Panc1 (cell line): ENCODE measurements at regions not wholly inside any gene's neighbourhood (a gene's known extent, or its start where the extent isn't known, plus 50 kb on each side); places are given as distances from the start of the nearest gene placed in this dataset.

Experiments used
- ATAC-seq: fragments of 200-7000 bp; cut with Tn5 transposase; 2 replicates; pipeline ENCODE4 v1.9.1; 2020; ENCODE audit warnings: mild to moderate bottlenecking, moderate library complexity
- BruUV-seq: library from RNA; stranded (reverse); fragments of 400-500 nt; replicated peaks from 2 replicates; lab custom pipeline; 2021; lab: Mats Ljungman, UMichigan
- CTCF ChIA-PET: fragments of 300-600 bp; sonication (Branson Sonifier 250); formaldehyde crosslinking; loops from one replicate; lab custom pipeline; 2022; ENCODE audit warnings: antibody characterized with exemption; lab: Charles Lee
- POLR2A ChIA-PET: fragments of 300-600 bp; sonication (Branson Sonifier 250); formaldehyde crosslinking; loops from one replicate; lab custom pipeline; 2022; ENCODE audit warnings: antibody characterized with exemption; lab: Charles Lee
- DNase-seq: peaks from one replicate; pipeline ENCODE4 v3.0.0-alpha.2; 2010; ENCODE audit warnings: low read depth, low spot score
- H3K27ac ChIP-seq: 2 replicates; pipeline ENCODE4 v1.5.1; 2011; ENCODE audit warnings: mild to moderate bottlenecking, low read length, inconsistent platforms
- H3K27me3 ChIP-seq: fragments of 200-500 bp; sonication (Bioruptor generic); 2 replicates; pipeline ENCODE4 v1.6.0; 2014; ENCODE audit warnings: low read length, inconsistent platforms; ENCODE audit not compliant: control insufficient read depth, insufficient read depth
- H3K36me3 ChIP-seq: fragments of 200-500 bp; sonication (Bioruptor generic); 2 replicates; pipeline ENCODE4 v1.5.1; 2014; ENCODE audit warnings: inconsistent platforms, mild to moderate bottlenecking, low read length, moderate library complexity; ENCODE audit not compliant: control insufficient read depth, insufficient read depth
- H3K4me1 ChIP-seq: 2 replicates; pipeline ENCODE4 v1.5.1; 2011; ENCODE audit warnings: inconsistent platforms, mild to moderate bottlenecking, low read length, moderate library complexity; ENCODE audit not compliant: control insufficient read depth, insufficient read depth
- H3K4me3 ChIP-seq, 2 experiments: 2 replicates each; pipeline ENCODE4 v1.5.1; 2011 to 2012; ENCODE audit warnings: low read depth in 2 of 2, low read length in 2 of 2, mild to moderate bottlenecking in 2 of 2, inconsistent platforms in 1 of 2, moderate library complexity in 1 of 2
- H3K9me3 ChIP-seq: fragments of 200-500 bp; sonication (Bioruptor generic); 2 replicates; pipeline ENCODE4 v1.5.1; 2014; ENCODE audit warnings: low read depth, mild to moderate bottlenecking, inconsistent platforms, low read length, moderate library complexity; ENCODE audit not compliant: control insufficient read depth, insufficient read depth
- CTCF ChIP-seq: fragments of 450-650 bp; IDR thresholded peaks from 2 replicates; pipeline ENCODE4 v1.5.1; 2017; ENCODE audit warnings: mild to moderate bottlenecking
- POLR2AphosphoS5 ChIP-seq: IDR thresholded peaks from 2 replicates; pipeline ENCODE4 v1.6.1; 2012; ENCODE audit warnings: mild to moderate bottlenecking, low read depth, low read length, moderate library complexity
- SIN3A ChIP-seq: IDR thresholded peaks from 2 replicates; pipeline ENCODE4 v1.6.1; 2012; ENCODE audit warnings: low read depth, mild to moderate bottlenecking, low read length, moderate library complexity, borderline replicate concordance; ENCODE audit not compliant: insufficient read depth
- TCF7L2 ChIP-seq: IDR thresholded peaks from 2 replicates; pipeline ENCODE4 v1.6.1; 2011; ENCODE audit warnings: mild to moderate bottlenecking, low read depth, low read length, inconsistent platforms
- in situ Hi-C: cut with HindIII; loops from 2 replicates; pipeline ENCODE4 v1.10.0; 2016; ENCODE audit warnings: low sequenced_read_pairs, low pct_unique_long_range_greater_than_20kb
- intact Hi-C: fragments of 100-400 bp; cut with micrococcal nuclease; formaldehyde crosslinking; loops from one replicate; pipeline ENCODE4 v1.10.0; 2022; ENCODE audit not compliant: unreplicated experiment
- TF ChIP-seq, protein P1 (sequence below), 2 experiments: IDR thresholded peaks; 2 replicates each; pipeline ENCODE4 v1.6.1; 2011 to 2012; ENCODE audit warnings: low read depth in 2 of 2, control low read depth in 1 of 2, low read length in 1 of 2, mild to moderate bottlenecking in 1 of 2, moderate library complexity in 1 of 2; ENCODE audit not compliant: insufficient read depth in 1 of 2

DNA sequence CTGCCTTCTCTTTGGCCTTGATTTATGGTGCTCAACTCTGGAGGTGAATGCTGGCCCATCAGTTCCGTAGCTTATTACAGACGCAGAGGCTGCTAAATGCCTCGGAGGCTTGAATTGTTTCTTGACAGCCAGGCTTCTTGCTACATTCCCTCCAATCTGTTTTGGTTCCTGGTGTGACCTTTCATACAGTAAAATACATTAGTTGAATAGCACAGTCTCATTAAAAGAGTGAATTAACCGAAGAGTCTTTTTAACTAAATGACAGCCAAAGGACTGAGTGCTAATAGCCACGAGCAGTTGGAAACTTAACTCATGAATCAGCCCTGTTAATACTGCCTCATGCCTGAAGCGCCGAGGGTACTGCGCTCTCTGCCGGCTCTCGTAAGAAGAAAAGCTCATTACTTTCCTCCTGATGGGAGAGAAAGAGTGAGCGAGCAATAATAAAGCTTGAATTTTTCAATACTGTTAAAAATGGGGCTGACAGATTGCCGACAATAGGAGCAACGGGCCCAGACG is 236.4 kb upstream of the GPR26 start:
- Histone ChIP-seq H3K27me3 (peaks cover 61% of the 10 kb centered on the region), H3K9me3 (no peaks in the 10 kb centered on the region), H3K27ac (no peak overlapping the region), H3K4me1 (no peaks in the 10 kb centered on the region), H3K4me3 (no peak overlapping the region), H3K36me3 (no peaks in the 10 kb centered on the region; the same call in 1 of the 2 replicates)
- in situ Hi-C loops: no loop called here
- no peak for DNase-seq
- ChIA-PET CTCF (interaction anchor here (0.6 to 0.7 kb wide), 2 partner anchors 38 to 47 kb away, joined by 3 to 4 read pairs; no protein-coding TSS in a partner anchor), POLR2A (interaction anchor here (0.6 kb wide), 1 partner anchor 419 kb away, joined by 3 read pairs; no protein-coding TSS in a partner anchor)
- BruUV-seq: no TSS peak
- intact Hi-C loops: no loop called here
- TF ChIP-seq, protein P1, sequence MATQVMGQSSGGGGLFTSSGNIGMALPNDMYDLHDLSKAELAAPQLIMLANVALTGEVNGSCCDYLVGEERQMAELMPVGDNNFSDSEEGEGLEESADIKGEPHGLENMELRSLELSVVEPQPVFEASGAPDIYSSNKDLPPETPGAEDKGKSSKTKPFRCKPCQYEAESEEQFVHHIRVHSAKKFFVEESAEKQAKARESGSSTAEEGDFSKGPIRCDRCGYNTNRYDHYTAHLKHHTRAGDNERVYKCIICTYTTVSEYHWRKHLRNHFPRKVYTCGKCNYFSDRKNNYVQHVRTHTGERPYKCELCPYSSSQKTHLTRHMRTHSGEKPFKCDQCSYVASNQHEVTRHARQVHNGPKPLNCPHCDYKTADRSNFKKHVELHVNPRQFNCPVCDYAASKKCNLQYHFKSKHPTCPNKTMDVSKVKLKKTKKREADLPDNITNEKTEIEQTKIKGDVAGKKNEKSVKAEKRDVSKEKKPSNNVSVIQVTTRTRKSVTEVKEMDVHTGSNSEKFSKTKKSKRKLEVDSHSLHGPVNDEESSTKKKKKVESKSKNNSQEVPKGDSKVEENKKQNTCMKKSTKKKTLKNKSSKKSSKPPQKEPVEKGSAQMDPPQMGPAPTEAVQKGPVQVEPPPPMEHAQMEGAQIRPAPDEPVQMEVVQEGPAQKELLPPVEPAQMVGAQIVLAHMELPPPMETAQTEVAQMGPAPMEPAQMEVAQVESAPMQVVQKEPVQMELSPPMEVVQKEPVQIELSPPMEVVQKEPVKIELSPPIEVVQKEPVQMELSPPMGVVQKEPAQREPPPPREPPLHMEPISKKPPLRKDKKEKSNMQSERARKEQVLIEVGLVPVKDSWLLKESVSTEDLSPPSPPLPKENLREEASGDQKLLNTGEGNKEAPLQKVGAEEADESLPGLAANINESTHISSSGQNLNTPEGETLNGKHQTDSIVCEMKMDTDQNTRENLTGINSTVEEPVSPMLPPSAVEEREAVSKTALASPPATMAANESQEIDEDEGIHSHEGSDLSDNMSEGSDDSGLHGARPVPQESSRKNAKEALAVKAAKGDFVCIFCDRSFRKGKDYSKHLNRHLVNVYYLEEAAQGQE (IDR thresholded peaks at IDR 0.05; ENCODE audit: insufficient read depth in 1 of 2, low read depth in 2 of 2, low read length in 1 of 2): no peak
- TF ChIP-seq SIN3A (no peak), TCF7L2 (no peak)
- no peak for ATAC-seq

GRCh38 chr10:123433539-123433938 is 232.6 kb upstream of the GPR26 start:
- BruUV-seq: no TSS peak
- H3K9me3 ChIP-seq: no peaks in the 10 kb centered on the region
- peaks cover 38% of the 10 kb centered on the region for H3K27me3 ChIP-seq
- ChIA-PET CTCF (no interaction called here), POLR2A (no interaction called here)
- intact Hi-C loops: no loop called here
- H3K36me3 ChIP-seq: no peaks in the 10 kb centered on the region
- DNase-seq (no peak), ATAC-seq (no peak)
- in situ Hi-C loops: no loop called here
- TF ChIP-seq SIN3A (no peak), POLR2AphosphoS5 (no peak), CTCF (no peak), TCF7L2 (no peak)
- TF ChIP-seq, protein P1 (IDR thresholded peaks at IDR 0.05; ENCODE audit: insufficient read depth in 1 of 2, low read depth in 2 of 2, low read length in 1 of 2): no peak
- no peak overlapping the region for H3K4me3 ChIP-seq
- H3K27ac ChIP-seq: no peak overlapping the region
- H3K4me1 ChIP-seq: no peaks in the 10 kb centered on the region
